HUES6 (cell line): ENCODE measurements at regions not wholly inside any gene's neighbourhood (a gene's known extent, or its start where the extent isn't known, plus 50 kb on each side); places are given as distances from the start of the nearest gene placed in this dataset.

Experiments
- H3K27ac ChIP-seq: 2 replicates; pipeline ENCODE4 v1.7.0; 2013; ENCODE audit warnings: low read depth, mild to moderate bottlenecking, low read length, inconsistent platforms
- H3K27me3 ChIP-seq: 2 replicates; pipeline ENCODE4 v1.6.1; 2013; ENCODE audit warnings: low read length; ENCODE audit not compliant: control insufficient read depth, insufficient read depth
- H3K36me3 ChIP-seq: 2 replicates; pipeline ENCODE4 v1.6.1; 2013; ENCODE audit warnings: low read length; ENCODE audit not compliant: control insufficient read depth, insufficient read depth
- H3K4me1 ChIP-seq: 2 replicates; pipeline ENCODE4 v1.6.1; 2013; ENCODE audit warnings: low read length; ENCODE audit not compliant: control insufficient read depth, insufficient read depth
- H3K4me3 ChIP-seq: 2 replicates; pipeline ENCODE4 v1.5.1; 2013; ENCODE audit warnings: low read depth, low read length
- H3K9ac ChIP-seq: one replicate; pipeline ENCODE4 v1.6.1; 2013; ENCODE audit warnings: mild to moderate bottlenecking, low read length
- H3K9me3 ChIP-seq: 2 replicates; pipeline ENCODE4 v1.6.1; 2013; ENCODE audit warnings: low read depth, low read length; ENCODE audit not compliant: control insufficient read depth, insufficient read depth

DNA sequence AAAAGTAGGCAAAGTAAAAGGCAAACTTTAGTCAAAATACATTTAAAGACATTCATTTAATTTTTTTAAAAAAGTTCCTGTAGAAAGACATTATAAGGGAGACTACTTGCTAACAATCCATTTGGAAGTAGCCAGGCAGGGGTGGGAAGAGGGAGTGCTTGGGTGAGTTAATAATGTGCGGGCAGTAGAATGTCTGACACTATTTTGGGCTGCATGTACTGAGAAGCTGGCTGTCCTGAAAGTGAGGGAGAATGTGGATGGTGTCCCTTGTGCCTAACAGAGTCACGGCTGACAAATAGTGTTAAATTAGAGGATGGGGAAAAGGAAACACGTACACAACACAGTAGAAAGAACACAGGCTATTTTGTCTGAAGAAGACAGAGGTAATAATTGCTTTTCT is 142.5 kb downstream of the LCA5 start:
- peaks cover 4% of the 10 kb centered on the region; the same call in 1 of the 2 replicates for H3K9me3 ChIP-seq
- H3K4me1 ChIP-seq = no peaks in the 10 kb centered on the region
- no peaks in the 10 kb centered on the region for H3K36me3 ChIP-seq
- H3K27me3 ChIP-seq = no peaks in the 10 kb centered on the region
- no peak overlapping the region for H3K27ac ChIP-seq
- no peak overlapping the region for H3K4me3 ChIP-seq
- no peak overlapping the region for H3K9ac ChIP-seq

GRCh38 chr6:79392094-79392493 is 145.1 kb downstream of the LCA5 start:
- H3K4me1 ChIP-seq = no peaks in the 10 kb centered on the region

GRCh38 chr6:79391480-79391879 is 145.8 kb downstream of the LCA5 start:
- H3K27me3 ChIP-seq = no peaks in the 10 kb centered on the region
- H3K4me1 ChIP-seq = no peaks in the 10 kb centered on the region
- H3K9ac ChIP-seq = no peak overlapping the region
- no peak overlapping the region for H3K27ac ChIP-seq
- peaks cover 4% of the 10 kb centered on the region; the same call in 1 of the 2 replicates for H3K9me3 ChIP-seq
- no peaks in the 10 kb centered on the region for H3K36me3 ChIP-seq
- no peak overlapping the region for H3K4me3 ChIP-seq

More at GRCh38 chr6:79392094-79392493, 145.1 kb downstream of the LCA5 start:
- no peak overlapping the region for H3K27ac ChIP-seq
- H3K9me3 ChIP-seq = peaks cover 4% of the 10 kb centered on the region; the same call in 1 of the 2 replicates
- no peaks in the 10 kb centered on the region for H3K36me3 ChIP-seq
- no peak overlapping the region for H3K9ac ChIP-seq
- no peaks in the 10 kb centered on the region for H3K27me3 ChIP-seq
- H3K4me3 ChIP-seq = no peak overlapping the region

DNA sequence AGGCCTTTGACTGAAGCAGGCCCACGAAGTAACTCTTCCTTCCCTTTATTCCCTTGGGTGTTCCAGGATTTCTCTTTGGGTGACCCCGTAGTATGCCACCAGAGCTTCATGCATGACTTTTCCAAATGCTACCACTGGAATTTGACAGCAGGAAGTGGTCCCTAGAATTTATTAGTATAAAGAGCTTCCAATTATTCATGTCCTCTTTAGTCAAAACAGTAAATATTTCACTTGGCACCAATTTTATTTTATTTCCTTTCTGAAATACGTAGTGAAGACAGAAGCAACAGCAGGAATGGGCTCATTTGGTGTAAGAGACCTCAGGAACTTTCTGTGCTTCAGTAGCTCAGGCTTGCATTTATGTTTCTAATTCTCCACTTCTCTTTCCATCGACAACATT is 151.3 kb downstream of the LCA5 start:
- H3K27ac ChIP-seq = no peak overlapping the region
- no peaks in the 10 kb centered on the region for H3K36me3 ChIP-seq
- H3K4me3 ChIP-seq = no peak overlapping the region
- no peaks in the 10 kb centered on the region for H3K27me3 ChIP-seq
- H3K9me3 ChIP-seq = no peaks in the 10 kb centered on the region
- no peak overlapping the region for H3K9ac ChIP-seq
- no peaks in the 10 kb centered on the region for H3K4me1 ChIP-seq

DNA sequence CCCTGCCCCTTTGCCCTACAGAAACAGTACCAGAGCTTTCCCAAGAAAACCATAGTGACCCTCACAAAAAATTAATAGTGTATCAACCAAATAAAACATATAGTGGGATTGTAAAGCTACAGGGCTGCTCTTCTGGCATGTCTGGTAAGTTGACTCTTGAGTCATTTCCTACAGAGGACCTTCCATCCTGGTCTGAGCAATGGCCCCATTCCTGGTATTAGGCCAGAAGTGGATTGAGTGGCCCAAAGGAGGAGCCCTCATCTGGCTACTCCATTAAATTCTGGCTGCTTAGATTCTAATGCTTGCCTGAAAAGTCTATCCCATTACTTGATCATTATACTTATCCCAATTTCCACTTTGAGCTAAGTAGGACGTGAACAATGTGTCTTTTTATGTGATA is 150.9 kb upstream of the HMGN3 start:
- Histone ChIP-seq H3K4me1 (no peaks in the 10 kb centered on the region), H3K4me3 (no peak overlapping the region), H3K27ac (no peak overlapping the region), H3K9ac (no peak overlapping the region), H3K9me3 (no peaks in the 10 kb centered on the region), H3K36me3 (no peaks in the 10 kb centered on the region), H3K27me3 (no peaks in the 10 kb centered on the region)

DNA sequence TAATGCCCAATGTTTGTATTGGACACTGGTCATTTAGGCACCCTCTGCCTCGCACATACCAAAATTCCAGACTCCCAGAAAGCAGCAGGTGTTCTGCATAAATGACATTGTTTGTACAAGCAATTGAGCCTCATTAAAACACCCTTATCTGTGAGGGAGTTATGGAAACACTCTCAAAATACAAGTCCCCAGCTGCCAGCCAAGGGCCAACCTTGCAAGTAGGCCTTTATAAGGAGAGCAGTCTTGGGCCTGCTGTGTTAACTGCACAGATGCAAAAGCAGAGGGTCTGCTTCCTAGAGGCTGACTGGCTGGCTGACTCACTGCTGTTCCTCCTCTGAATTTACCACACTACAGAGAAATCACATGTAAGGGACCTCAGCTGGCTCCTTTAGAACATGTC is 150.4 kb upstream of the HMGN3 start:
- Histone ChIP-seq H3K4me1 (no peaks in the 10 kb centered on the region), H3K36me3 (no peaks in the 10 kb centered on the region), H3K9me3 (no peaks in the 10 kb centered on the region), H3K9ac (no peak overlapping the region), H3K4me3 (no peak overlapping the region), H3K27ac (no peak overlapping the region), H3K27me3 (no peaks in the 10 kb centered on the region)

DNA sequence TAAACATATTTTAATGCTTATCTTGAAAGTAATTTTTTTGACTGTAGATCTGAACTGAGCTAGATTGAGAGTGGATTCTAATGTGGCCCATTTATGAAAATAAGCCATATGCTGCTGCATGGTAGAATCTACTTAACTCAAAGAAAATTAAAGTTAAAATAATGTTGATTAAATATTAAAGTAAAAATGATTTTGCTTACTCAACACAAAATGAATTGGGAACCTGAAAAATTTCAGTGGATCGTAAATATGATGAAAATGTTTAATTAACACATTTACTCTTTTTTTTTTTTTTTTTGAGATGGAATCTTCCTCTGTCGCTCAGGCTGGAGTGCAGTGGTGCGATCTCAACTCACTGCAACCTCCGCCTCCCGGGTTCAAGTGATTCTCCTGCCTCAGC is 144.5 kb upstream of the HMGN3 start:
- Histone ChIP-seq H3K9me3 (no peaks in the 10 kb centered on the region), H3K9ac (no peak overlapping the region), H3K4me1 (no peaks in the 10 kb centered on the region; the same call in 1 of the 2 replicates), H3K36me3 (no peaks in the 10 kb centered on the region), H3K27me3 (no peaks in the 10 kb centered on the region), H3K4me3 (no peak overlapping the region), H3K27ac (no peak overlapping the region)

GRCh38 chr6:79377888-79378348 is 143.4 kb upstream of the HMGN3 start:
- Histone ChIP-seq H3K9me3 (no peaks in the 10 kb centered on the region), H3K36me3 (no peaks in the 10 kb centered on the region), H3K27ac (no peak overlapping the region), H3K4me1 (no peaks in the 10 kb centered on the region; the same call in 1 of the 2 replicates), H3K9ac (no peak overlapping the region), H3K4me3 (no peak overlapping the region), H3K27me3 (no peaks in the 10 kb centered on the region)

DNA sequence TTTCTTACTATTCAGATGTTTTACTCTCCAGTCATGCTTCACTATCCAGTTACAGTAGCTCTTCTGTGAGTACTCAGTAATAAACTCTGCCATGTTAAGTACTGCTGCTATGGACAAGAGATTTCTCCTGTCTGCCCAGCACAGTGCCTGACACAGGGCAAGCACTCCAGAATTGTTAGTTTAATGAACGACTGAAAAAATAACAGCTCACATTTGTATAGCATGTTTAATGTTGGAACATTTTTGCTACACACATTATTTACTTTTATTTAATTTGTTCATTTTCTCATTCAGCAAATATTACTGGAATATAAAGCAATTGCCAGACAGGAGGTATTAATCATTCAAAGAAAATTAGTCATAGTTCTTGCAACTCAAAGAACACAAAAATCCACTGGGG is 142.6 kb upstream of the HMGN3 start:
- Histone ChIP-seq H3K36me3 (no peaks in the 10 kb centered on the region), H3K4me3 (no peak overlapping the region)

DNA sequence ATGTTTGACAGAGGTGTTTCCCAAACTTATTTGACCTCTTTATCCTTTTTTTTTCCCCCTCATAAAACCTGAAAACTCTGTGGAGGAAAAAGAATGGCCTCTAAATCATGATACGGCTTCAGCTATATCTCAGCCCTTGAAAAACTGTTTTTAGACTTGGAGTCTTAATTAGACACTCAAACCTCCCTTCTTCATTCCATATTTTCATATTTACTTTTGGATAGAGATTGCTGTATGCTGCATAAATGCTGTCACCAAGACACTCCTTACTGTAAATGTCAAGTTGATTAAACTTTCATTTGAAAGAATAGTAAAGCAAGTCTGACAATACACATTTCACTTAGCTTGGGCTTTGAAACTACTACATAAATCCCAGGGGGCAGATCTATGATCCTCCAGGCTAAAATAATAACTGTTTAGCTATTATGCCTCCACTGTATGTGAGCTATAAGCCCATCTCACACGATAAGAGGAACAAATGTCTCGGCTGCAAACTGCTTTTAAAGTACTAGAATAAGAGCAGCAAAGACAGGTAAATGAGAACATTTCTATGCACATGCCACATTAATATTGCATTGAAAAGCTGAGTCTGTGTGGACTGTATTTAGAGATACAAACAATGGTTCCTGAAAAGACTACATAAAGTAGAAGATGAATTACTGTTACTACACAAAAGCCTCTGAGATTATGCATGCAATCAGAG is 141.3 kb upstream of the HMGN3 start:
- no peak overlapping the region for H3K27ac ChIP-seq
- no peak overlapping the region for H3K4me3 ChIP-seq
- H3K9ac ChIP-seq = no peak overlapping the region
- no peaks in the 10 kb centered on the region for H3K36me3 ChIP-seq
- H3K4me1 ChIP-seq = no peaks in the 10 kb centered on the region; the same call in 1 of the 2 replicates
- H3K9me3 ChIP-seq = 0 out of 2 replicates have a peak, but pooled peaks cover 3% of the 10 kb centered on the region
- H3K27me3 ChIP-seq = no peaks in the 10 kb centered on the region

More for the DNA sequence above, 142.6 kb upstream of the HMGN3 start:
- Histone ChIP-seq H3K9me3 (no peaks in the 10 kb centered on the region), H3K27ac (no peak overlapping the region), H3K9ac (no peak overlapping the region), H3K4me1 (no peaks in the 10 kb centered on the region; the same call in 1 of the 2 replicates), H3K27me3 (no peaks in the 10 kb centered on the region)

GRCh38 chr6:79374308-79374707 is 139.8 kb upstream of the HMGN3 start:
- Histone ChIP-seq H3K9ac (no peak overlapping the region), H3K27ac (no peak overlapping the region), H3K4me1 (no peaks in the 10 kb centered on the region; the same call in 1 of the 2 replicates), H3K4me3 (no peak overlapping the region), H3K36me3 (no peaks in the 10 kb centered on the region), H3K27me3 (no peaks in the 10 kb centered on the region), H3K9me3 (peaks cover 15% of the 10 kb centered on the region)
